ENCODE measurements at regions not wholly inside any gene's neighbourhood (a gene's known extent, or its start where the extent isn't known, plus 50 kb on each side); places are given as distances from the start of the nearest gene placed in this dataset.

DNA sequence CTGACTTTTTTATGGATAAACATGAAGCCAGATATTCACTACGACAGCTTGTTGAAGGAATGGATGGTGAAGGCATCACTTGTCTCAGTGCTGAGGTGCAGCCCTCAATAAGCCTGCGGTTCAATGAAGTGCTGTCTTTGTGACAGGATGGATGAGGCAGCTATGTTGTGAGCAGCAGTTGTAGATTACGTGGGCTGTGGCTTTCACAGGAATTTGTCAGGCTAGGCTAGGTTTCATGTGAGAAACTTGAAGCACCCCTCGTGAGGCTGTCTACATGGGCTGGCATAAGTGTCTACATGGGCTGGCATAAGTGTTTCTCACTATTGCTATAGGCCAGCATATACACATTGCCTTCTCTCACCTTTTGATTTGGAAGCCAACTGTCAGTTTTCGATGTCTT is 1050.0 kb downstream of the ADGRL3 start:
- H3K4me3 ChIP-seq (ENCODE audit: low read depth, low read length) = no peak overlapping the region
- no peak for TF ChIP-seq CTCF (IDR thresholded peaks at IDR 0.05; ENCODE audit: low read depth, low read length)

DNA sequence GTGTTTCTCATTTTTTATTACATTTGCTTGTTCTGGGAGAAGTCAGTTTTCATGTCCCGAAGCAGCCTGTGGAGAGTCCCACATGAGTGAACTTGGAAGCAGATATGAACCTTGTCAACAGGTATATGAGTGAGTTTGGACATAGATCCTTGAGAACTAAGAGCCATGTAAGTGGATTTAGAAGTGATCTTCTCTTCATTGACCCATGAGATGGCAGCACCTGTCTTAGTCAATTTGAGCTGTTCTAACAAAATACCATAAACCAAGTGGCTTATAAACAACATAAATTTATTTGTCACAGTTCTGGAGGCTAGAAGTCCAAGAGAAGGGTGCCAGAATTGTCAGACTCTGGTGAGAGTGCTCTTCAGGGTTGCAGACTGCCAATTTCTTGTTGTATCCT is 1043.8 kb downstream of the ADGRL3 start:
- no peak overlapping the region for H3K4me3 ChIP-seq (ENCODE audit: low read depth, low read length)
- TF ChIP-seq CTCF (IDR thresholded peaks at IDR 0.05; ENCODE audit: low read depth, low read length) = no peak

DNA sequence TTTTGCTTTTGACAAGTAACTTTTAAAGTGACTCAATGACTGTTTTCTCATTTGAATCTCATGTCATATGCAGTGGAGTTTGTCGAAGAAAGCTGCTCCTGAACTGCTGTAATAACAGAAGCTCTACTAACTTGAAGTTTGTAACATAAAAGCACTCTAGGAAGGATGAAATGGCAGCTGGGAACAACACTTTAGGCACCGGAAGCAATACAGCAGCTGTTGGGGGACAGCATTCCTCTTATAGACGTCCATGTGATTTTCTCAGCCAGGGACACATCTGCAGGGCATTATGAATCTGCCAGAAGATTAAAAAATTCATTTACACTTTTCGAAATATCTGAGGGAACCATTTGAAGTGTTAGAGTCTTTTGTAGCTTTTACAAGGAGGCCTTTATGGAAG is 1035.8 kb downstream of the ADGRL3 start:
- TF ChIP-seq CTCF (IDR thresholded peaks at IDR 0.05; ENCODE audit: low read depth, low read length) = no peak
- H3K4me3 ChIP-seq (ENCODE audit: low read depth, low read length) = no peak overlapping the region

GRCh38 chr4:62232814-62233213 is 1032.7 kb downstream of the ADGRL3 start:
- no peak for TF ChIP-seq CTCF (IDR thresholded peaks at IDR 0.05; ENCODE audit: low read depth, low read length)
- no peak overlapping the region for H3K4me3 ChIP-seq (ENCODE audit: low read depth, low read length)

GRCh38 chr4:62231994-62232393 is 1031.9 kb downstream of the ADGRL3 start:
- no peak overlapping the region for H3K4me3 ChIP-seq (ENCODE audit: low read depth, low read length)
- no peak for TF ChIP-seq CTCF (IDR thresholded peaks at IDR 0.05; ENCODE audit: low read depth, low read length)

DNA sequence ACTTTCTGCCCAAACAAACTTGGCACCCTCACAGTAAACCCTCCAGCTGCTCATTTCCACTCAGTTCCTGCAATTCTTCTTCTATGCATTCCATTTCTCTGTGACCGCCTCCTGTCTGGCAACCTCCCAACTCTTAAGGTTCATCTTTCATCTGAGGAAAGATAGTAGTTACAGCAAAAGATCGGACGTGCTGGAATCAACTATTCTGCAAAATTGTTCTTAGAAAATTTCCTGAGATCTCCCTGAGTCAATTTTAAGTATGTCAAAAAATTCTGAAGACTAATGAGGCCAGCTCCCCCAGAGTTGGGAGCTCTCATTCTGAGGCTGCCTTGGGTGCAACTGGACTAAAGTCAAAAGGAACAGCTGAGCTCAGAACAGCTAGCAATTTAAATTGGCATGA is 1026.0 kb downstream of the ADGRL3 start:
- H3K4me3 ChIP-seq (ENCODE audit: low read depth, low read length) = no peak overlapping the region
- no peak for TF ChIP-seq CTCF (IDR thresholded peaks at IDR 0.05; ENCODE audit: low read depth, low read length)

DNA sequence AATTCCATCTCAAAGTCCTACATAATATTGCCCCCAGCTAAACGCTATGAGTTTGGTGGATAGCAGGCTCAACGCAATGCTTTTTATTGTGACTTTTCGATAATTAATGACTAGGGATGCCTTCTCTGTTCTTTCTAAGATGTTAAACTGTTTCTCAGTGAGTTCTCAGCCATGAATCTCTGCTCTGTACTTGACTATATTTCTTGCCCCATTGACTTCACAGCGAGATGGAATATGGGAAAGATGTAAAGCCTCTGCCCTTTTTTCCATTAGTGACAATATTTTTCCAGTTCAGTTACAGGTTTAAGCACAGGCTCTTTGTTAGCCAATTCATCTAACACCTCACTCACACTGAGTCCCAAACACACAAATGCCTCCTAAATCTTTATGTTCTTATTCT is 1022.0 kb downstream of the ADGRL3 start:
- TF ChIP-seq CTCF (IDR thresholded peaks at IDR 0.05; ENCODE audit: low read depth, low read length) = no peak
- H3K4me3 ChIP-seq (ENCODE audit: low read depth, low read length) = no peak overlapping the region

Data from WI38 (cell line).